ENCODE measurements at regions not wholly inside any gene's neighbourhood (a gene's known extent, or its start where the extent isn't known, plus 50 kb on each side); places are given as distances from the start of the nearest gene placed in this dataset.

- TF ChIP-seq CTCF (conservative IDR thresholded peaks at IDR 0.05) (no peak), ZFX (IDR thresholded peaks at IDR 0.05) (no peak)
Measured at GRCh38 chr3:154921351-154921750, 158.8 kb upstream of the MME start.
